ENCODE measurements at regions not wholly inside any gene's neighbourhood (a gene's known extent, or its start where the extent isn't known, plus 50 kb on each side); places are given as distances from the start of the nearest gene placed in this dataset.

- ChIA-PET CTCF (ENCODE audit: partially characterized antibody) (no interaction called here), POLR2A (ENCODE audit: partially characterized antibody) (no interaction called here)
- no peaks in the 10 kb centered on the region for H3K36me3 ChIP-seq (ENCODE audit: control insufficient read depth in 2 of 4, insufficient read depth in 4 of 4, low read length in 3 of 4)
- H3K4me1 ChIP-seq (replicated peaks in 1 of 4; ENCODE audit: control insufficient read depth in 3 of 4, insufficient read depth in 4 of 4, low read length in 3 of 4) = no peaks in the 10 kb centered on the region
- H2AK5ac ChIP-seq (ENCODE audit: low read depth, low read length) = no peak overlapping the region
- H2BK5ac ChIP-seq (ENCODE audit: low read depth, low read length) = no peak overlapping the region
- H3K4ac ChIP-seq (replicated peaks; ENCODE audit: insufficient read length, low read depth, low read length) = no peak overlapping the region
- 76% methylated on average over 2 of the region's 2 CpGs; no CpG with 5 or more reads in 1 of the 2 experiments for WGBS, 2 experiments (ENCODE audit: extremely low coverage in 1 of 2, insufficient coverage in 1 of 2, insufficient read length in 1 of 2, insufficient replicate concordance in 2 of 2, low coverage in 1 of 2, low lambda C conversion rate in 2 of 2, missing lambda C conversion rate in 1 of 2)
- H3K27ac ChIP-seq (ENCODE audit: low read depth, low read length) = no peak overlapping the region
- H3K4me3 ChIP-seq (ENCODE audit: extremely low read depth in 1 of 4, insufficient read depth in 2 of 4, low read depth in 3 of 4, low read length in 4 of 4) = no peak overlapping the region
- TF ChIP-seq TEAD4 (IDR thresholded peaks at IDR 0.05; ENCODE audit: low read depth, low read length) (no peak), SIX5 (IDR thresholded peaks at IDR 0.05; ENCODE audit: low read depth, low read length) (no peak), SIRT6 (IDR thresholded peaks at IDR 0.05; ENCODE audit: low read length) (no peak), KDM5A (IDR thresholded peaks at IDR 0.05; ENCODE audit: low read length) (no peak), EP300 (IDR thresholded peaks at IDR 0.05; ENCODE audit: borderline replicate concordance in 1 of 2, low read depth in 2 of 2, low read length in 2 of 2) (no peak), TCF12 (IDR thresholded peaks at IDR 0.05; ENCODE audit: low read depth, low read length) (no peak), BCL11A (IDR thresholded peaks at IDR 0.05; ENCODE audit: low read depth in 2 of 2, low read length in 2 of 2) (no peak), YY1 (IDR thresholded peaks at IDR 0.05; ENCODE audit: low read depth, low read length) (no peak)
- H3K9me3 ChIP-seq (ENCODE audit: insufficient read depth in 2 of 2, low read depth in 1 of 2, low read length in 1 of 2) = peaks cover 57 to 64% of the 10 kb centered on the region in 2 experiments
- H4K5ac ChIP-seq (ENCODE audit: insufficient read length, low read depth, low read length) = no peak overlapping the region
- H3K18ac ChIP-seq (ENCODE audit: extremely low read depth, low read length) = no peak overlapping the region
- H2BK20ac ChIP-seq (ENCODE audit: low read length) = no peak overlapping the region
- no peak overlapping the region for H2AFZ ChIP-seq (ENCODE audit: low read length)
- no peaks in the 10 kb centered on the region for H4K20me1 ChIP-seq (replicated peaks in 1 of 2; ENCODE audit: control insufficient read depth in 1 of 2, insufficient read depth in 2 of 2, low read length in 2 of 2)
- H3K23me2 ChIP-seq (ENCODE audit: low read depth, low read length) = no peaks in the 10 kb centered on the region
- DNase-seq (ENCODE audit: low read depth in 1 of 2, low spot score in 2 of 2) (no peak), FAIRE-seq (no peak)
- no peak overlapping the region for H2BK15ac ChIP-seq (ENCODE audit: low read length)
- no peak overlapping the region for H3K56ac ChIP-seq (replicated peaks; ENCODE audit: insufficient read length, low read depth, low read length)
- H3K14ac ChIP-seq (ENCODE audit: insufficient read length) = no peak overlapping the region
- no peaks in the 10 kb centered on the region for H3K27me3 ChIP-seq (replicated peaks in 1 of 4; ENCODE audit: control insufficient read depth in 3 of 4, extremely low read depth in 1 of 4, insufficient read depth in 3 of 4, low read length in 3 of 4)
- H4K91ac ChIP-seq (replicated peaks; ENCODE audit: insufficient read length, low read length) = no peak overlapping the region
- no peak overlapping the region for H2BK12ac ChIP-seq (ENCODE audit: low read depth, low read length)
- no peak overlapping the region for H2BK120ac ChIP-seq (replicated peaks; ENCODE audit: low read depth, low read length)
- H3K9ac ChIP-seq (replicated peaks in 1 of 4; ENCODE audit: extremely low read depth in 1 of 4, low read depth in 3 of 4, low read length in 3 of 4) = no peak overlapping the region
- no peak overlapping the region for H4K8ac ChIP-seq (ENCODE audit: extremely low read depth, insufficient read depth, low read length)
- H3K23ac ChIP-seq (ENCODE audit: insufficient read length) = no peak overlapping the region
- H3K79me2 ChIP-seq (ENCODE audit: control insufficient read depth in 1 of 2, insufficient read depth in 2 of 2, low read length in 2 of 2) = no peaks in the 10 kb centered on the region
- no peak overlapping the region for H3K4me2 ChIP-seq (ENCODE audit: insufficient read depth in 1 of 2, low read depth in 2 of 2, low read length in 2 of 2)
- no peaks in the 10 kb centered on the region for H3K79me1 ChIP-seq (ENCODE audit: low read depth, low read length)
Observed at GRCh38 chr12:38110026-38110699, 206.4 kb upstream of the ALG10B start.
